ENCODE measurements at regions not wholly inside any gene's neighbourhood (a gene's known extent, or its start where the extent isn't known, plus 50 kb on each side); places are given as distances from the start of the nearest gene placed in this dataset.
"Not testable (repeated sequence)": the region's sequence is repeated elsewhere in the genome, so short reads cannot be mapped to it uniquely, and the experiment has no call there.

DNA sequence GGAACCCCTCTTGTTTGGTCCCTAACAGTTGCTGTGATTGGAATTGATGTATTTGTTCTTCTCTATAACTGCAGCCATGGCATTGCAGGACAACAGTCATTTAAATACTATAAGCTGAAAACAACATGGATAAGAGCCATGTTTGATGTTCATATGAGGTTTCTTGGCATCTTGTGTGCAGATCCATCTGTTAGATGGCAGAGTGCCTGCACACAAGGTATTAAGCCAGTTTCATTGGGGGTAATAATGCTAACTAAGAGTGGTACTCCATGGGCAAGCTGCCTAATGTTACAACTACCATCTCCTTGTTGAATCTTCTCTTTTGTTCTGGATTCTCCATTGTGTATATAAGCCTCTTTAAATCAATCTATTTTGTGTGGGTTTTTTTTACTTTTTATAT, 206.0 kb upstream of the CHORDC1 start:
- intact Hi-C loops (cut with micrococcal nuclease; ENCODE audit: unreplicated experiment) = no loop called here
- no peak for TF ChIP-seq EZH2 (IDR thresholded peaks at IDR 0.05; ENCODE audit: borderline replicate concordance, low read depth, low read length, poor library complexity, severe bottlenecking)
- TF ChIP-seq CTCF (conservative IDR thresholded peaks at IDR 0.05; ENCODE audit: low read depth, low read length) = no peak
- H3K4me1 ChIP-seq (ENCODE audit: insufficient read depth, low read length, poor library complexity, severe bottlenecking) = no peaks in the 10 kb centered on the region
- CTCF ChIA-PET = no interaction called here
- no peaks in the 10 kb centered on the region for H3K27me3 ChIP-seq (replicated peaks; ENCODE audit: insufficient read depth, low read depth, low read length, poor library complexity)
- DNase-seq (ENCODE audit: low spot score) = no peak
- no peak overlapping the region for H3K4me3 ChIP-seq (ENCODE audit: low read depth, low read length, poor library complexity, severe bottlenecking)
- no TSS peak for BruUV-seq (replicated peaks)
- H3K9me3 ChIP-seq (ENCODE audit: low read depth, low read length, poor library complexity, severe bottlenecking) = no peaks in the 10 kb centered on the region
- no peaks in the 10 kb centered on the region for H3K36me3 ChIP-seq (ENCODE audit: insufficient read depth, low read length, poor library complexity, severe bottlenecking)
- no peak overlapping the region for H3K27ac ChIP-seq (ENCODE audit: low read depth, low read length, poor library complexity, severe bottlenecking)
- POLR2A ChIA-PET (ENCODE audit: low non-redundant PET) = no interaction called here

- H3K4me3 ChIP-seq (ENCODE audit: low read depth, low read length, poor library complexity, severe bottlenecking) = no peak overlapping the region
- no peak overlapping the region for H3K27ac ChIP-seq (ENCODE audit: low read depth, low read length, poor library complexity, severe bottlenecking)
- no TSS peak for BruUV-seq (replicated peaks)
- no peaks in the 10 kb centered on the region for H3K27me3 ChIP-seq (replicated peaks; ENCODE audit: insufficient read depth, low read depth, low read length, poor library complexity)
- H3K9me3 ChIP-seq (ENCODE audit: low read depth, low read length, poor library complexity, severe bottlenecking) = no peaks in the 10 kb centered on the region
- ChIA-PET CTCF (no interaction called here), POLR2A (ENCODE audit: low non-redundant PET) (interaction anchor here (0.7 kb wide), 1 partner anchor 178 kb away, joined by 4 read pairs; no protein-coding TSS in a partner anchor)
- DNase-seq (ENCODE audit: low spot score) = no peak
- H3K36me3 ChIP-seq (ENCODE audit: insufficient read depth, low read length, poor library complexity, severe bottlenecking) = no peaks in the 10 kb centered on the region
- H3K4me1 ChIP-seq (ENCODE audit: insufficient read depth, low read length, poor library complexity, severe bottlenecking) = no peaks in the 10 kb centered on the region
- intact Hi-C loops (cut with micrococcal nuclease; ENCODE audit: unreplicated experiment) = no loop called here
- TF ChIP-seq CTCF (conservative IDR thresholded peaks at IDR 0.05; ENCODE audit: low read depth, low read length) = no peak
- no peak for TF ChIP-seq EZH2 (IDR thresholded peaks at IDR 0.05; ENCODE audit: borderline replicate concordance, low read depth, low read length, poor library complexity, severe bottlenecking)
Measured at GRCh38 chr11:90426442-90426841, 203.6 kb upstream of the CHORDC1 start.

DNA sequence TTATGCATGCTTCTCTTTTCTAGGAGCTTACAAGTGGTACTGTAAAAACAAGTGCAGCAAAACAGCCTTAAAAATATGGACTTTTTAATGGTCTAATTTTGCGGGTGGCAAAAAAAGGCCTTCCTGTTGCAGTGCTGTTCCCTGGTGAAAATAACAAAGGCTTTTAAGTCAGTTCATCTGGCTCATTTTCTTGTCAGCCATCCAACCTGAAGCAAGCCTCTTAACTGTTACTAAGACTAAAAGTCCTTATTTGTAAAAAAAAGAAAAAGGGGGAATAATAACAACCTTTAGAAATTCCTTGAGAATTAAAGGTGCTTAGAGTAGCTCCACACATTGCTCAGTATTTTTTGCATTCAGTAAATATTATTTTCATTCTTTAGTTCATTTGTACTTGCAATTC, 200.5 kb upstream of the CHORDC1 start:
- CTCF ChIA-PET = no interaction called here
- Histone ChIP-seq H3K4me3 (ENCODE audit: low read depth, low read length, poor library complexity, severe bottlenecking) (no peak overlapping the region), H3K36me3 (ENCODE audit: insufficient read depth, low read length, poor library complexity, severe bottlenecking) (no peaks in the 10 kb centered on the region), H3K4me1 (ENCODE audit: insufficient read depth, low read length, poor library complexity, severe bottlenecking) (no peaks in the 10 kb centered on the region), H3K27me3 (replicated peaks; ENCODE audit: insufficient read depth, low read depth, low read length, poor library complexity) (no peaks in the 10 kb centered on the region), H3K9me3 (ENCODE audit: low read depth, low read length, poor library complexity, severe bottlenecking) (no peaks in the 10 kb centered on the region), H3K27ac (ENCODE audit: low read depth, low read length, poor library complexity, severe bottlenecking) (peak overlapping the region; percentile 9)
- DNase-seq (ENCODE audit: low spot score) = no peak
- intact Hi-C loops (cut with micrococcal nuclease; ENCODE audit: unreplicated experiment) = no loop called here
- POLR2A ChIA-PET (ENCODE audit: low non-redundant PET) = no interaction called here
- no TSS peak for BruUV-seq (replicated peaks)
- TF ChIP-seq CTCF (conservative IDR thresholded peaks at IDR 0.05; ENCODE audit: low read depth, low read length) = no peak
- no peak for TF ChIP-seq EZH2 (IDR thresholded peaks at IDR 0.05; ENCODE audit: borderline replicate concordance, low read depth, low read length, poor library complexity, severe bottlenecking)

GRCh38 chr11:90422787-90423186, 199.9 kb upstream of the CHORDC1 start:
- DNase-seq (ENCODE audit: low spot score); H3K4me1 ChIP-seq (ENCODE audit: insufficient read depth, low read length, poor library complexity, severe bottlenecking); BruUV-seq (replicated peaks); H3K27me3 ChIP-seq (replicated peaks; ENCODE audit: insufficient read depth, low read depth, low read length, poor library complexity); H3K27ac ChIP-seq (ENCODE audit: low read depth, low read length, poor library complexity, severe bottlenecking); H3K36me3 ChIP-seq (ENCODE audit: insufficient read depth, low read length, poor library complexity, severe bottlenecking); CTCF ChIA-PET; POLR2A ChIA-PET (ENCODE audit: low non-redundant PET); intact Hi-C loops (cut with micrococcal nuclease; ENCODE audit: unreplicated experiment); H3K4me3 ChIP-seq (ENCODE audit: low read depth, low read length, poor library complexity, severe bottlenecking); H3K9me3 ChIP-seq (ENCODE audit: low read depth, low read length, poor library complexity, severe bottlenecking): not testable (repeated sequence)
